ENCODE measurements at regions not wholly inside any gene's neighbourhood (a gene's known extent, or its start where the extent isn't known, plus 50 kb on each side); places are given as distances from the start of the nearest gene placed in this dataset.
"Not testable (repeated sequence)": the region's sequence is repeated elsewhere in the genome, so short reads cannot be mapped to it uniquely, and the experiment has no call there.

- no peak overlapping the region for H3K4me3 Mint-ChIP-seq
- H3K9me3 Mint-ChIP-seq = peaks cover 0 to 2% (median 0%) of the 10 kb centered on the region in 7 donors
- ATAC-seq (ENCODE audit: low read depth in 2 of 2) (no peak), DNase-seq (no peak)
- no peaks in the 10 kb centered on the region for H3K36me3 Mint-ChIP-seq
- H3K4me1 Mint-ChIP-seq = no peaks in the 10 kb centered on the region
- H3K27ac Mint-ChIP-seq = no peak overlapping the region
- H3K27me3 Mint-ChIP-seq = no peaks in the 10 kb centered on the region
These were observed 2073.7 kb upstream of the ACO1 start for GRCh38 chr9:30310711-30311110.

- H3K27ac Mint-ChIP-seq = no peak overlapping the region
- H3K4me3 Mint-ChIP-seq = no peak overlapping the region
- ATAC-seq (ENCODE audit: low read depth in 2 of 2) = no peak
These were observed 2055.0 kb upstream of the ACO1 start for GRCh38 chr9:30329431-30329830.

GRCh38 chr9:30348904-30349303 lies 2035.5 kb upstream of the ACO1 start:
- no peaks in the 10 kb centered on the region for H3K4me1 Mint-ChIP-seq
- peaks cover 0 to 8% (median 0%) of the 10 kb centered on the region in 7 donors for H3K9me3 Mint-ChIP-seq
- no peaks in the 10 kb centered on the region for H3K27me3 Mint-ChIP-seq
- H3K36me3 Mint-ChIP-seq = no peaks in the 10 kb centered on the region
- no peak overlapping the region for H3K4me3 Mint-ChIP-seq
- DNase-seq (no peak), ATAC-seq (ENCODE audit: low read depth in 2 of 2) (no peak)
- H3K27ac Mint-ChIP-seq = no peak overlapping the region

More at GRCh38 chr9:30329431-30329830, 2055.0 kb upstream of the ACO1 start:
- DNase-seq = no peak
- H3K27me3 Mint-ChIP-seq = no peaks in the 10 kb centered on the region
- no peaks in the 10 kb centered on the region for H3K4me1 Mint-ChIP-seq
- no peaks in the 10 kb centered on the region for H3K36me3 Mint-ChIP-seq
- H3K9me3 Mint-ChIP-seq = peaks cover 0 to 5% (median 0%) of the 10 kb centered on the region in 7 donors

- no peak overlapping the region for H3K4me3 Mint-ChIP-seq
- ATAC-seq (ENCODE audit: low read depth in 2 of 2) (no peak), DNase-seq (no peak)
- H3K4me1 Mint-ChIP-seq = no peaks in the 10 kb centered on the region
- H3K27ac Mint-ChIP-seq = no peak overlapping the region
- H3K27me3 Mint-ChIP-seq = no peaks in the 10 kb centered on the region
- peaks cover 0 to 8% (median 0%) of the 10 kb centered on the region in 7 donors for H3K9me3 Mint-ChIP-seq
- no peaks in the 10 kb centered on the region for H3K36me3 Mint-ChIP-seq
These were observed 2034.6 kb upstream of the ACO1 start for GRCh38 chr9:30349526-30350513.

- no peaks in the 10 kb centered on the region for H3K9me3 Mint-ChIP-seq
- H3K4me3 Mint-ChIP-seq = no peak overlapping the region
- ATAC-seq (ENCODE audit: low read depth in 2 of 2) (no peak), DNase-seq (no peak)
- no peaks in the 10 kb centered on the region for H3K27me3 Mint-ChIP-seq
- no peaks in the 10 kb centered on the region for H3K36me3 Mint-ChIP-seq
- H3K27ac Mint-ChIP-seq = no peak overlapping the region
- no peaks in the 10 kb centered on the region for H3K4me1 Mint-ChIP-seq
These were observed 2028.2 kb upstream of the ACO1 start for GRCh38 chr9:30356221-30356620.

GRCh38 chr9:30362373-30362772 lies 2022.1 kb upstream of the ACO1 start:
- H3K36me3 Mint-ChIP-seq = no peaks in the 10 kb centered on the region
- DNase-seq = no peak
- H3K4me3 Mint-ChIP-seq = no peak overlapping the region
- H3K27ac Mint-ChIP-seq = no peak overlapping the region
- ATAC-seq (ENCODE audit: low read depth in 2 of 2) = no peak
- H3K4me1 Mint-ChIP-seq = no peaks in the 10 kb centered on the region
- H3K9me3 Mint-ChIP-seq = no peaks in the 10 kb centered on the region
- H3K27me3 Mint-ChIP-seq = no peaks in the 10 kb centered on the region

- ATAC-seq (ENCODE audit: low read depth in 2 of 2); H3K27me3 Mint-ChIP-seq; H3K4me1 Mint-ChIP-seq; H3K36me3 Mint-ChIP-seq; H3K27ac Mint-ChIP-seq; H3K4me3 Mint-ChIP-seq; DNase-seq; H3K9me3 Mint-ChIP-seq: not testable (repeated sequence)
These were observed 2018.3 kb upstream of the ACO1 start for GRCh38 chr9:30366140-30366539.

GRCh38 chr9:30382271-30382670 lies 2002.2 kb upstream of the ACO1 start:
- Mint-ChIP-seq H3K27me3 (no peaks in the 10 kb centered on the region), H3K9me3 (peaks cover 0 to 4% (median 0%) of the 10 kb centered on the region in 7 donors), H3K4me1 (no peaks in the 10 kb centered on the region), H3K4me3 (no peak overlapping the region), H3K27ac (no peak overlapping the region), H3K36me3 (no peaks in the 10 kb centered on the region)
- ATAC-seq (ENCODE audit: low read depth in 2 of 2) (no peak), DNase-seq (no peak)

GRCh38 chr9:30410273-30410672 lies 1974.2 kb upstream of the ACO1 start:
- no peak for ATAC-seq (ENCODE audit: low read depth in 2 of 2)
- H3K27ac Mint-ChIP-seq = no peak overlapping the region
- DNase-seq = no peak
- no peaks in the 10 kb centered on the region for H3K27me3 Mint-ChIP-seq
- no peaks in the 10 kb centered on the region for H3K36me3 Mint-ChIP-seq
- no peak overlapping the region for H3K4me3 Mint-ChIP-seq
- peaks cover 9 to 27% (median 17%) of the 10 kb centered on the region in 7 donors for H3K9me3 Mint-ChIP-seq
- H3K4me1 Mint-ChIP-seq = no peaks in the 10 kb centered on the region

- Mint-ChIP-seq H3K27me3 (no peaks in the 10 kb centered on the region), H3K36me3 (no peaks in the 10 kb centered on the region), H3K9me3 (peaks cover 9 to 32% (median 17%) of the 10 kb centered on the region in 7 donors), H3K4me3 (no peak overlapping the region), H3K27ac (no peak overlapping the region), H3K4me1 (no peaks in the 10 kb centered on the region)
- no peak for DNase-seq
- no peak for ATAC-seq (ENCODE audit: low read depth in 2 of 2)
These were observed 1972.9 kb upstream of the ACO1 start for GRCh38 chr9:30411571-30411970.

- Mint-ChIP-seq H3K36me3 (no peaks in the 10 kb centered on the region), H3K27me3 (no peaks in the 10 kb centered on the region), H3K9me3 (no peaks in the 10 kb centered on the region), H3K4me1 (no peaks in the 10 kb centered on the region), H3K4me3 (no peak overlapping the region), H3K27ac (no peak overlapping the region)
- ATAC-seq (ENCODE audit: low read depth in 2 of 2) (no peak), DNase-seq (no peak)
These were observed 1925.3 kb upstream of the ACO1 start for GRCh38 chr9:30459156-30459555.

GRCh38 chr9:30476826-30477225 lies 1907.6 kb upstream of the ACO1 start:
- Mint-ChIP-seq H3K9me3 (peaks cover 0 to 4% (median 0%) of the 10 kb centered on the region in 7 donors), H3K27ac (no peak overlapping the region), H3K36me3 (no peaks in the 10 kb centered on the region), H3K27me3 (no peaks in the 10 kb centered on the region), H3K4me3 (no peak overlapping the region), H3K4me1 (no peaks in the 10 kb centered on the region)
- DNase-seq (no peak), ATAC-seq (ENCODE audit: low read depth in 2 of 2) (no peak)

- Mint-ChIP-seq H3K9me3 (peaks cover 0 to 4% (median 0%) of the 10 kb centered on the region in 7 donors), H3K36me3 (no peaks in the 10 kb centered on the region), H3K4me3 (no peak overlapping the region), H3K27ac (no peak overlapping the region), H3K4me1 (no peaks in the 10 kb centered on the region), H3K27me3 (no peaks in the 10 kb centered on the region)
- DNase-seq (no peak), ATAC-seq (ENCODE audit: low read depth in 2 of 2) (no peak)
These were observed 1905.8 kb upstream of the ACO1 start for GRCh38 chr9:30478684-30479083.

- Mint-ChIP-seq H3K4me3 (no peak overlapping the region), H3K36me3 (no peaks in the 10 kb centered on the region), H3K4me1 (no peaks in the 10 kb centered on the region), H3K9me3 (peaks cover 0 to 4% (median 2%) of the 10 kb centered on the region in 7 donors), H3K27ac (no peak overlapping the region), H3K27me3 (no peaks in the 10 kb centered on the region)
- no peak for DNase-seq
- ATAC-seq (ENCODE audit: low read depth in 2 of 2) = no peak
These were observed 1901.9 kb upstream of the ACO1 start for GRCh38 chr9:30482499-30482898.

Measured in naive B cell (primary cell).